ENCODE measurements at regions not wholly inside any gene's neighbourhood (a gene's known extent, or its start where the extent isn't known, plus 50 kb on each side); places are given as distances from the start of the nearest gene placed in this dataset.

DNA sequence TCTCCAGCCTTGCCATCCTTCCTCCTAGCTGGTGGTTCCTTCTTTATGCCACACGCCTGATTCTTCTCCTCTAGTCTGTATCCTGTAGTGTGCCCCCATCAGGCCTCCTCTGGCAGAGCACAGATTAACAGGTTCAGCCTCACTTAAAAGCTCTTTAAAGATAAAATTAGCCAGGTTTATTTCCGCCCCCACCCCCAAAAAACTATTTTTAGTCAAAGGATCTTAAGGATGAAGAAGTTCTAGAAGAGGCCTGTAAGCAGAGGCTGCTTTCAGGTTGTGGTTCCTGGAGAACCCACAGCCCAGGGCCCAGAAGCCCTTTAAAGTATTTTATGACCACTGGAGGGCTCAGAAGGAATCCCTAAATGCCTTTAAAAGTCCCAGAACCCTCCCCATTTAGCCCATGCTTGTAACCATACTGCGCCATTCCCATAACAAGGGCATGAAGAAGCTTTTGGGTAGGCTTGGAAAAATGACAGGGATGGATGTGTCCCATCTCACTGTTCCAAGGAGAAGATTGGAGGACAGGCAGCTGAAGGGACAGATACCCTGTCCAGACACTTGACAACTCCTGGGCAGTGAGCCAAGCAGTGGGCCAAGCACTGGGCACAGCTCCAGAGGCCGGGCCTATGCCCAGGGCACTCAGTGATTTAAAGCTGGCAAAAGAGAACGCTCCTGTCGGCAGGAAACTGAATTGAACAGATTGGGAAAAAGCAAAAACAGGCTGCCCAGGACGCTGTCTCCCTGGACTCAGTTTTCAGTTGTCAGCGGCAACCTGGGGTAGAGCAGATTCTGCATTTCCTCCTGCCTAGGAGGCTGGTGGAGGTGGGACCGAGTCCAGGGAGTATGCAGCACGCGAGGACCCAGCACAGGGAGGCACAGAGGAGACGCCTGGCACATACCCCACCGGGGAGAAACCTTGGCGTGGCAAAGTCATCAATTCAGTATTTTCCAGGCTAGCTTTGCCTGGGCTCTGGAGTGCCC lies 106.3 kb upstream of the SSBP2 start:
- in situ Hi-C loops (cut with HindIII; ENCODE audit: low sequenced_read_pairs): no loop called here

DNA sequence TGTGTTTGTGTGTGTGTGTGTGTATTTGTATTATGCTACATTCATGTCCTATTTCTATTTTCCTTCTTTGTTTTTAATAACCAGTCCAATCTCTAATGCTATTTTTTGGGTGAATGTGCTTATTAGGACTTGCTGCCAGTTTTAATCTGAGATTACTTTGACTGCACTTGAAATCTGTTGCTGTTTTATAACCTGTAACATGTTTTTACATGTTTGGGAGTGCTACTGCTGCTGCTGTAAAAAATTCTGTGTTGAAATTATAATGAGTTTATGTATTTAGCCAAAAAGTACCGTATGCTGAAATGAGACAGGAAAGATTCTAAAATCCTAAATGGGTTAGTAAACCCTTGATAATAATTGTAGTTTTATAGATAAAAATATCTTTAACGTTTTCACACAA lies 104.7 kb upstream of the SSBP2 start:
- in situ Hi-C loops (cut with HindIII; ENCODE audit: low sequenced_read_pairs): no loop called here

DNA sequence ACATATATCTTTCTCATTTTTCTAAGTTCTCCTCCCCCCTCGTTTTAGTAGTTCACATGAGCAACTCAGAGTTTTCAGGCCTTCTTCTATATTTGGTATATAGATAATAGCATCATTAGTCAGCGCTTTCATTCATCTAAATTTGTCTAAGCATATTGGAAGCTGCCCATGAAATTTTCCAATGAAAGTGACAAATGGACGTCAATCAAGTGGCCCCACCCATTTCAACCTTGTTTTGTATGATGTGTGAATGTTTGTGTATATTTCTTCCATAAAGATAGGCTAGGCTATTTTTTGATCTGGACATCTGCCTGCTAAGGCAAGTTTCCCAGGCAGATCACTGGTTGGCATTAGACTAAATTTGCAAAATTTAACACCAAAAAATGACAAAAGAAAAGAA lies 104.0 kb upstream of the SSBP2 start:
- in situ Hi-C loops (cut with HindIII; ENCODE audit: low sequenced_read_pairs): no loop called here

DNA sequence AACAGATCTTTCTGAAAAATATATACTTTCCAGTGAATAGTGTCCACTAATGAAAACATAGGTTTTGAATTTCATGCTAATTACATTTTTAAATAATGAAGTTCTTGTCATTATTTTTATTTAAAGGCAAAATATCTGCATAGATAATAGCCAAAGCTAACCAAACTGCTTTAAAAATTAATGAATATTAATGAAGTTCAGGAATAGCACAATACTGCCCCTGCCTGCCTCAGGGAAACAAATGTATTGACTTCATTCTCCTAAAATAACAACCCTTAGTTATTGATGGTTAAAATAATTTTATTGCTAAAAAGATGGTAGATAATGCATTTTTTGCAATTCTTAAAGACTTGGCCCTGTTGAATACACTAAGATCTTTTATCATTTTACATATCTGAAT lies 103.6 kb upstream of the SSBP2 start:
- in situ Hi-C loops (cut with HindIII; ENCODE audit: low sequenced_read_pairs): no loop called here

DNA sequence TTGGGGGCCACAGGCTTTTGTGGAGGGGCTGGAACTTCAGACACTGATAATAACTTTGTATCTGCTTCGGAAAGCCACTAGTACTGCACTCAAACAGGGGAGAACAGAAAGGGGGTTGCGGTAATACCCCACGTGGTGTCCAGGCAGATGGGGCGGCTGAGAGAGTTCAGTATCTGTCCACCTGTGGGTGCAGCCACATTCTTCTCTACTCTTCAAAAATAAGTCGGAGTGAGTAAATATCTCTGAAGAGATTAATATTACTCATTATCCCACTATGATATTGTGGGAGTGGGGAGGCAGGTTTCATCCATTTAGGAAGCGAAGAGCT lies 102.1 kb upstream of the SSBP2 start:
- in situ Hi-C loops (cut with HindIII; ENCODE audit: low sequenced_read_pairs): no loop called here

DNA sequence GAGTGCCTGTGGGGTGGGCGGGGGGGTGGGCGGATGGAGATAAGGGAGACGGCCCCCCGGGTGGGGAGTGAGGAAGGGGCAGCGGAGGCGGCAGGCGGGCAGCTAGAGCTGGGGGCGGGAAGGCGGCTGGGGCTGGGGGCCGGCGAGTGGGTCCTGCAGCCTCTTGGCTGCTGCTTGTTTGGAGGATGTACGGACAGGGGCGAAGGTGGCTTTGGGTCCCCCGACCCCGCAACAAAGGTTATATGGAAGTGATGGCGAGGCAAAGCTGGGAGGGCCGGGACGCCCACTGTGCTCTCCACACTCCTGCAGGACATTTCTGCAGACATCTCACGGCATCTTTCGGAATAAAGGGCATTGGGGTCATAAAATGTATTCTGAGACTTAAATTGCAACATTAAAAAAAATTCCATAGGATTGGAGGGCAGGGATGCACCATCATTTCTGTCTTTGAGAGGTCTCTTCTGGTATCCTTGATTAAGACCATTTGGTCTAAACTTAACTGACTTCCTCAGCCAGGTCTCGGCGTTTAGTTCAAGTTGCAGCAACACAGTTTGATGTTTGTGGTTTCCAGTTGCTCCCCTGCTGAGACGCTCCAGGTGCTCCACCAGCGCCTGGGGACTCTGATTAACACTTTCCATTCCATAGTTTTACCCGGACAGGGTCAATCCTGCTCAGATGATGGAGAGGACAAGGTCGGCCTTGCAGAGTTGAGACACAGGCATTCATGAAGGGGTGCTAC lies 101.6 kb upstream of the SSBP2 start:
- in situ Hi-C loops (cut with HindIII; ENCODE audit: low sequenced_read_pairs): no loop called here

DNA sequence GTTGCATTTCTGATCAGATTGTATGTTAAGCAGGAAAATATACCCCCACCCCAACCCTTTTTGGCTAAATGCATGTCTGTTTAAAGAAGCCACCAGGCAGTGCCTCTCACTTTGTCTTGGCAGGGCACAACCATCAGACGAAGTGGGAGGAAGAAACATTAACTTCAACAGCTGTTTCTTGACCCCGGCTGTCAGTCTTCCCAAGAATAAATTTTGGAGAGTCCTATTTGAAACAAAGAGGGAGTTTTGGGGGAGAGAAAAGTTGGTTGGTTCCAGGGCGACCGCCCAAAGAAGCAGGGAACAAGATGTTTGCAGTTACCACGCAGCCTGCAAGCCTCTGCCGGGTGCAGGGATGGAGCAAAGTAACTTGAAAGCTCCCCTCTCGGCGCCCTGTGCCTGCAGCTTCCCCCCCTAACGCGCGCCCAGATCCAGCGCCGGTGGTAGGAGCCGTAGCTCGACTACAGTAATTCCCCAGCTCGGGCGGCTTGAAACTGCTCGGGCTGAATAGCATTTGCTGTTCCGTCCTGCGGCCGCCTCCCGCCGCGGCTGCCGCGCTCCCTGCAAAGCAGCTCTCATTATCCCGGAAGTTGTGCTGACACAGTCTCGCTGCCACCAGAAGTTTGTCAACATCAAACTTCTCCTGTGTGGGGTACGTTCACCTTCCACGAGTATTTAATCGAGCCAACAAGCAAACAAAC lies 100.7 kb upstream of the SSBP2 start:
- in situ Hi-C loops (cut with HindIII; ENCODE audit: low sequenced_read_pairs): no loop called here

DNA sequence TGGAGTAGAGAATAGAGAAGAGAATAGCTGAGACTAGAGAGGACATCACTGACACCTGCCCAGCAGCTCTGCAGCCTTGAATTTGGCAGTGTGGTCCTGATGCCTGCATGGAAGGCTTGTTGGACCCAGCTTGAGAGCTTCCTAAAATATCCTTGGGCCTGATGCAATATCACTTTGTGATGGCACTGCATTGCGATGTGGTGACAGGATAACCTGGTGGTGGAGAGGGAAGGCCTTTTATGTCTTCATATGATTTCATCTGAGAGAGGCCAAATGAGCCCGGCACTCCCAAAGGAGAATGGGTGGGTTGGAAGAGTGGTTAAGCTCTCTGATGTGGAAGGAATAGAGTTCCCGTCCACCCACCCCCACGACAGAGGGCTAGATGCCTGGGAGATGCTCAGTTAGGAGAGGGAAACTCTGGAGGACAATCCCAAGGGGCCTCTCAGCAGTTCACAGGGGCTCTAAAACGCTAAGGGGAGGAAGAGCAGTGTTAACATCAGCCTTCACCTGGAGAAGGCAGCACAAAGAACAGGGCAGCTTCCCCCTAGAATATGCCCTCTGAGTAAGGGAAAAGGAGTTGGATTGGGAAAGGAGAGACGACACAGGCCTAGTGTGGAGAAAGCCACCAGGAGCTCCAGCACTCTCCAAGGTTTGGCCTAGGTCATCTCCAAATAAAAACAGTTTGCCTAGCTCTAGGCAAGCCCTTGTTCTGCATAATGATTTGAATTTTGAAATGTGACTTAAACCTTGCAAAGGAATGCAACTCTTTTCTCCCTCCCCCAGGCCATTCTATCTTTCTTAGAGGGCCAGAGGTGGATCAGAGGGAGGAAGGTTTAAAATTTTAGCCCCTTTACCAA lies 99.8 kb upstream of the SSBP2 start:
- in situ Hi-C loops (cut with HindIII; ENCODE audit: low sequenced_read_pairs): no loop called here

DNA sequence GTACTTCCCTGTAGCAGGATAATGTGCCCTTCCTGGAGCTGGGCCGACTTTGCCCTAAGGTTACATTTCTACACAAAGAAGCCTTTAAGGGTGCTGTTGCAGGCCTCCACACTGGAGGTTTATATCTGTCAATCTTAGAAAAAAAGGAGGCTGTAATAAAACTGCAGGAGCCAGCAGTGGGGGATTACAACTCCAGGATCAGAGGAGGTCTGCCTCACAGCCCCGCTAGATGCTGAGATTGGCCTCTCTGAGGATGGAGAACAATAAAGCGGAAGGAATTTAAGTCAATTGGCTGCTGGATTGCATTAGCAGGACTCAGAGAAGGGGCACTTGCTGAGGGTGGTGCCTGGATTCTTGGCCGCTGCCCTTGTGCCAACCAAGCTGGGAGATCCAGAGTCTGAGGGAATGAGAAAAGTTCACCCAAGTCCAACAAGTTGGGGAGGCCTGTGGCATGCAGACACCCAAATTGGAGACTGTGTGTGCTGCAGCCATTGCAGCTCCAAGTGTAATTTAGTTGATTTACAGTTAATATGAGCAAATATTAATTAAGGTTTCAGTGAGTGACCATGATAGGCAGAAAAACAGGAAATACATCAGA lies 99.0 kb upstream of the SSBP2 start:
- in situ Hi-C loops (cut with HindIII; ENCODE audit: low sequenced_read_pairs): no loop called here

DNA sequence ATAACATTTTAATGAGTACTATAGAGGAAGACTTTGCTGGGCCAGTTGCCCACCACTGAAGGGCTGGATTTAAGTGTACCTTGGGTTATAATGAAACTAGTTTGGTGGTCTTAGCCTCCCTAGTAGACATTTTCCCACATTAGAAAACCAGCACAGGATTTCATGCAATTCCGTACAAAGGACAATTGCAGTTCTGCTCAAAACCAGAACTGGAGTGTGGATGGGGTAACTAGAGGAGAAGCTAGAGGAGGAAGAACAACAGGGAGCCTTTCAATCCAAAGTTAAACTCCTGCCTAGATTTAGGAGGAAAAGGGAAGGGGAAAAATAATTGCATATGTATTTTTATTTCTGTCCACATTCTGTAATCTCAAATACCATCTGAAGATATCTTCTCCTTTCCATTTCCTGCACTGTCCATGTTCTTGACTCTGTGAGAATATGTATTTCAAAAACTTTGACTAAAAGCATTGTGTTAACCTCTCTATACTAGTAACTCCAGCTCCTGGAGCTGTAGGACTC lies 97.5 kb upstream of the SSBP2 start:
- in situ Hi-C loops (cut with HindIII; ENCODE audit: low sequenced_read_pairs): no loop called here

DNA sequence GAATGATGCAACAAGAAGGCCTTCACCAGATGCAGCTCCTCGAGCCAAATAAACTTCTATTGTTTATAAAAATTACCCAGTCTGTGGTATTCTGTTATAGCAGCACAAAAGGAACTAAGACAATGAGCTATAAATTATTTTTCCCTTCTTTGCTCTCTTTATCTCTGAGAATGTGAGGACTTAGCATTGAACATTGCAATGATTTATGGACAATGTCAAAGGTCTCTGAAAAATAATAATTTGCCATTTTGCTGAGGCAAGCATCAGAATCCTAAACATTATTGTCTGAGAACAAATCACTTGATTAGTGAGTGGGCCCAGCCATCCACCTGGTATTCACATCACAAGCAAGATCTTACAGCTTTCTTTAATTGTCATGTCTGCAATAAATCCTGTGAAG lies 95.4 kb upstream of the SSBP2 start:
- in situ Hi-C loops (cut with HindIII; ENCODE audit: low sequenced_read_pairs): no loop called here

DNA sequence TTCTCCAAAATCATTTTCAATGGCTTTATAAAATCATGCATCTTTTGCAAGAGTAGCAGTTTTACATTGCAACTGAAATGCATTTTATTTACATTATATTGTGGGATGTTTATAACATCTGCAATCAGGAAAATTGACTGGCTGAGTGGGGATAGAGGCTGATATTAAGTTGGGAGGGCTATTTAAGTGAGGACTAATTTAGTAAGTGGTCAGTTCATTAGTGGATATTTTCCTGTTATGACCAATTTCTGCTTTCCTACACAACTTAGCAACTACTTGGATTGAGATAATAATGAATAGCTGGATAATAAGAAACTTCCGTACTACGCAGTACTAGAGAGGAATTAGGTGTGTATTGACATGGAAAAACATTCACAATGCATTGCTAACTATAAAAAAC lies 92.9 kb upstream of the SSBP2 start:
- in situ Hi-C loops (cut with HindIII; ENCODE audit: low sequenced_read_pairs): no loop called here

DNA sequence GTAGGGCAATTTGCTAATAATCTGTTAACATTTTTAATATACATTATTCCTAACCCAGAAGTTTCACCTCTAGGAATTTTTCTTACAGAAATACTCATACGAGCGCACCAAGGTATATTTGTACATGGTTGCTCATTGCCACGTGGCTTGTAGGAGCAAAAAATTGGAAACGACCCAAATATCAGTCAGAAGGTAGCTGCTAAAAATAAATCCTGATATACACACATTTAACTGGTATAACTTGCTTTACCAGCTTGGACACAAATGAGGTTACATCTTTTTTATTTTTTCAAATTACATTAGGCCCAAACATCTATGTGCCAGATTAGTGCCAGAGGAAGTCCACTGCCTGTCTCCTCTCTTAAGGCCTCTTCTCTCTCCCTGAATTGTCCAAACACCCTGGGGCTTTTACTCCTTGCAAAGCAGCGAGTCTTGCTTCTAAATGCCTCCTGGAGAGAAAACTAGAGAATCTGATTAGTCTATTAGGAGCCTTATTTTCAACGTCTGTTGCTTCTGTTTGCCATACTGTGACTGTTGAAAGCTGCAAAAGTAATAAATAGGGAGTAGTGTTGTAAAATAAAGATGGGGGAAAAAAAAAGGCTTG lies 92.0 kb upstream of the SSBP2 start:
- in situ Hi-C loops (cut with HindIII; ENCODE audit: low sequenced_read_pairs): no loop called here

DNA sequence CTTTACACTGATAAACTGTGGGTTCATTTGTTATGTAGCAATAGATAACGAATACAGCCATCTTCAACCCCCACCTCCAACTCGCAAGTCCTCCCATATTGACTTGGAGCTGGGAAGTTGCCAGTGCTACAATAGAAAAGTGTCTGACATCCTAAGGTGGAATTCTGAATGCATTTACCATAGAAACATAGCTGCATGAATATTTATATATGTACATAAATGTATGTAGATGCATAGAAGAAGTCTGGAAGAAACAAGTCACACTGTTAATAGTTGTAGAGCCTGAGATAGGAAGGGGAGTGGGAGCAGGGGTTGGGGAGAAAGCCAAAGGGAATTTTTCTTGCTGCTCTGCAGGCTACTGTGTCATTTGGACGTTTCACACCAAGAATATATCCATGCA lies 88.1 kb upstream of the SSBP2 start:
- in situ Hi-C loops (cut with HindIII; ENCODE audit: low sequenced_read_pairs): loop anchor here (10.0 kb wide), 1 partner anchor 64 kb away; no protein-coding TSS in a partner anchor

DNA sequence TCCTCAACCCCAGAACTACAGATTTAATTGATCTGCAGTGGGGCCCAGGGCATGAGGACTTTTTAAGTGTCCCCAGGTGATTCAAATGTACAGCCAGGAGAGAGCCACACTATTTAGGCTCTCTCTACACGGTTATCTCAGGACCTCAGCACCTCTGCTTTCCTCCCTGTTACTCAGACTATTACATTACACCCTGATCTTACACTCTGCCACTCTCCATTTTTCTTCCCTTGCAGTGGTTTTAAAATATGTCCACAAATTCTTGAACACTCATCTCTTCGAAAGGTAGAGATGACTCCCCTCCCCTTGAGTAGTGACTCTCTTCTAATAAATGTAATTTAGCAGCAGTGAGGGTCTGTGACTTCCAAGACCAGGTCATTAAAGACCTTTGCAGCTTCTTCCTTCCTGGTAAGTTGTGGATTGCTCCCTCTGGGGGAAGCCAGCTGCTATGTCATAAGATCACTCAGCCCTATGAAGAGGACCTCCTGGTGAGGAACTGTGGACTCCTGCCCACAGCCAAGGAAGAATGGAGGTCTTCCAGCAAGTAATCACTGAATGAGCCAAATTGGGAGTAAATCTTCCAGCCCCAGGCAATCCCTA lies 87.5 kb upstream of the SSBP2 start:
- in situ Hi-C loops (cut with HindIII; ENCODE audit: low sequenced_read_pairs): loop anchor here (10.0 kb wide), 1 partner anchor 64 kb away; no protein-coding TSS in a partner anchor

DNA sequence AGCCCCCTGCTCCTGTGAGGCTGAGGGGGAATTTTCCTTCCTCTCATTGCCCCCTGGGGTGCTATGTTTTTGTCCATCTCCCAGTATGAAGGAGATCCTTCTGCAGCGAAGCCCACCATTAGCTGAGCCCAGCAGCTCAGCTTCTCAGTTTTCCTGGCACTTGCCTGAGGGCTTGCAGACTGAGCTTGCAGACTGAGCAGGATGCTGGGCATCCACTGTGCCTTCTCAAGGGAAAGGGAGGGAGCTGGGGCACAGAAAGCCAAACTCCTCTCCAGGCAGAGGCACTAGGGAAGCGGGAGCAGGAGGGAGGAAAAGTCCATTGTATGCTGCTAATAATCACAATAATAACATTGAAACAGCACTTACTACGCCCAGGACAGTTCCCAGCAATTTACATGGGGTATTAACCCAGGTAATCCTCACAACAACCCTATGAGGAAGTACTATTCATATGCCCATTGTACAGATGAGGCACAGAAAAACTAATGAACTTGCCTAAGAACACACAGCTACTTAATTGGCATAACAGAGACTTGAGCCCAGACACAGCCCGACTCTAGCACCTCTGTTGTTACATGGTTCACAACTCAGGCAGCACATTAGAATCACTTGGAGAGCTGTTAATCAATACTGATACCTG lies 86.9 kb upstream of the SSBP2 start:
- in situ Hi-C loops (cut with HindIII; ENCODE audit: low sequenced_read_pairs): loop anchor here (10.0 kb wide), 1 partner anchor 63 kb away; no protein-coding TSS in a partner anchor

DNA sequence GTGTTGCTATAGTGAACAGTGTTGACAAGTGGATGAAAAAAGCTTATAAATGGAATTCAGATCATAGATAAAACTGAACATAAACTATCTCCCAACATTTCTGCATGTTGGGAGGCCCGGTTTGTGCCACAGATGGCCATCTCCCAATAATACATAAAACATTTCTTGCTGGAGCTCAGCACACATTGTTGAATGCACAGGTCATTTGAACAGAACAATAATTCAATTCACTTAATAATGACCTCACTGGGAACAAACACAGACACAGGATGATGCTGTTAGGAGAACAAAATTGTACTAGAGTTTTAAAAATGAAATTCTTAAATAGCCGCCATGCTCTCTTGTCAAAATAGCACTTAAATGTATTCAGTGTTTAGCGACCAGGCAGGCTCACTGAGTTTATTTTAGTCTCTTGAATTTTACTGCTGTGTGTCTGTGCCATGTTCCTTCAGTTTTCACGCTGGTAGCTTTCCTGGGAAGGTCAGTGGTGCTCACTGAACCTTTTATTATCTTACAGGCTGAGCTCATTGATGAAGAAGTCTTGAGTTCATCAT lies 85.0 kb upstream of the SSBP2 start:
- in situ Hi-C loops (cut with HindIII; ENCODE audit: low sequenced_read_pairs): loop anchor here (10.0 kb wide), 1 partner anchor 61 kb away; no protein-coding TSS in a partner anchor

DNA sequence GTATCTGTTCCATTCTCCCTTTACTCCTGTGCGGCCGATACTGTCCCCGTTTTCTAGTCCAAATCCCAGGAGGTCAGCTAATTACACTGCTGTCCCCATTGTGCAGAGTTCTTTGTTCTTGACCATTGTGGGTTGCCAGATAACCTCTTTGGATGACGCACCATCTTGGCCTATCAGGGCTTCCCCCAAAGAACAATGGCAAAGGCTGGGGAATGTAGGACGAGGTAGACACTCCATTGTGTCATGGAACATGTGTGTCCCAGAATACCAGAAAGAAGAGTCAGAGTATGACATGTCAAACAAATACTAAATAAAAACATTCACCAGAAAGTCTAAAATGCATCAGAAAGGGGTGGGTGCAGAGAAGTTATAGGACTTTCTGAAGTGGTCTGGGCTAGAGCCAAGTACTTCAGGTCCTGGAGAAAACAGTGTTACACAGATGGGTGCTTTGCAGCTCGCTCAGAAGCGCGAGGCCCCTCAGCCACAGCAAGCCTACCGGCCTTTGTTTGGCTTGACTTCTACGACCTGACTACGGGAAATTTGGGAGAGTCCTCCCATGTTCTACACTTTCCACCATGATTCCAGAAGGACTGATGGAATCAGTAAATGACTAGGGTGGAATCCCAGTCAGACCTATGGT lies 83.2 kb upstream of the SSBP2 start:
- in situ Hi-C loops (cut with HindIII; ENCODE audit: low sequenced_read_pairs): loop anchor here (10.0 kb wide), 1 partner anchor 59 kb away; no protein-coding TSS in a partner anchor
